Activated naive CD4-positive, alpha-beta T cell treated with anti-CD3 and anti-CD28 coated beads, Interleukin-2, amount 10 ng/mL, durations not matched to agents 7 days and 5 days (primary cell): ENCODE measurements at regions not wholly inside any gene's neighbourhood (a gene's known extent, or its start where the extent isn't known, plus 50 kb on each side); places are given as distances from the start of the nearest gene placed in this dataset.

Experiments
- CTCF ChIA-PET: fragments of 350-600 bp; sonication (Branson Sonifier 250); formaldehyde crosslinking; loops from one replicate; lab custom pipeline; 2021; ENCODE audit warnings: antibody characterized with exemption; lab: Charles Lee
- DNase-seq: peaks from one replicate; pipeline ENCODE4 v3.0.0-alpha.2; 2020
- H3K27ac Mint-ChIP-seq: one replicate; pipeline ENCODE4 v1.8.0; 2021; ENCODE audit warnings: mild to moderate bottlenecking, moderate library complexity, mixed read lengths
- H3K27me3 Mint-ChIP-seq: one replicate; pipeline ENCODE4 v1.8.0; 2021; ENCODE audit warnings: mild to moderate bottlenecking, mixed read lengths
- H3K36me3 Mint-ChIP-seq: one replicate; pipeline ENCODE4 v1.8.0; 2021; ENCODE audit warnings: mixed read lengths
- H3K4me1 Mint-ChIP-seq: one replicate; pipeline ENCODE4 v1.8.0; 2021; ENCODE audit warnings: mixed read lengths
- H3K4me3 Mint-ChIP-seq: one replicate; pipeline ENCODE4 v1.8.0; 2021; ENCODE audit warnings: mild to moderate bottlenecking, moderate library complexity, mixed read lengths
- H3K9me3 Mint-ChIP-seq: one replicate; pipeline ENCODE4 v1.8.0; 2021; ENCODE audit warnings: mixed read lengths

- Mint-ChIP-seq H3K4me3 (no peak overlapping the region), H3K9me3 (peaks cover under 1% of the 10 kb centered on the region), H3K36me3 (no peaks in the 10 kb centered on the region), H3K27me3 (peaks cover 12% of the 10 kb centered on the region), H3K4me1 (peaks cover 13% of the 10 kb centered on the region), H3K27ac (no peak overlapping the region)
- CTCF ChIA-PET, result no interaction called here
- DNase-seq, result no peak
Observed at GRCh38 chr16:79449067-79449769, 151.3 kb downstream of the MAF start.

- peaks cover 28% of the 10 kb centered on the region for H3K27me3 Mint-ChIP-seq
- H3K4me1 Mint-ChIP-seq, result no peaks in the 10 kb centered on the region
- no peaks in the 10 kb centered on the region for H3K36me3 Mint-ChIP-seq
- H3K4me3 Mint-ChIP-seq, result no peak overlapping the region
- no peaks in the 10 kb centered on the region for H3K9me3 Mint-ChIP-seq
- no peak overlapping the region for H3K27ac Mint-ChIP-seq
- CTCF ChIA-PET, result no interaction called here
- no peak for DNase-seq
Observed at GRCh38 chr16:79444572-79444971, 156.0 kb downstream of the MAF start.

- peaks cover 20% of the 10 kb centered on the region for H3K27me3 Mint-ChIP-seq
- H3K4me3 Mint-ChIP-seq, result no peak overlapping the region
- no peaks in the 10 kb centered on the region for H3K4me1 Mint-ChIP-seq
- CTCF ChIA-PET, result no interaction called here
- no peak for DNase-seq
- no peaks in the 10 kb centered on the region for H3K36me3 Mint-ChIP-seq
- no peak overlapping the region for H3K27ac Mint-ChIP-seq
- no peaks in the 10 kb centered on the region for H3K9me3 Mint-ChIP-seq
Observed at GRCh38 chr16:79439901-79440300, 160.6 kb downstream of the MAF start.

- peaks cover 20% of the 10 kb centered on the region for H3K27me3 Mint-ChIP-seq
- no peaks in the 10 kb centered on the region for H3K4me1 Mint-ChIP-seq
- DNase-seq, result no peak
- no peak overlapping the region for H3K27ac Mint-ChIP-seq
- H3K4me3 Mint-ChIP-seq, result no peak overlapping the region
- H3K36me3 Mint-ChIP-seq, result no peaks in the 10 kb centered on the region
- CTCF ChIA-PET, result no interaction called here
- no peaks in the 10 kb centered on the region for H3K9me3 Mint-ChIP-seq
Observed at GRCh38 chr16:79437764-79438751, 162.5 kb downstream of the MAF start.

DNA sequence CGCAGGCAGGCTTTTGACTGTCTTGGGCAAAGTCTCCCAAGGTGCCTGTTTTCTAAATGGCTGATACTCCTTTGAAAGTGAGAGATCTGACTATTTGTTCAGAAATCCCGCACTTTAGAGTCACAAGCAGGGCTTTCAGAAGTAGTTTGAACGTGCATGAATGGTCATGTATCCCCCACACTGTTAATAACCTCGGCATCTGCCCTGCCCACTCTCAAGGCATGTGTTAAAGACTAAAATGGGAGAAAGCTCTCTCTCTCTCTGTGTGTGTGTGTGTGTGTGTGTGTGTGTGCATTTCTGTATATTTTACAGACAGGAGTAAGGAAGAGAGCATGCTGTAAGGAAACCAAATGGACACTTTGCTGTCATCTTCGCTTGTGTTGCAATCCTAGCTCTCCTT lies 163.7 kb downstream of the MAF start:
- no peak overlapping the region for H3K27ac Mint-ChIP-seq
- CTCF ChIA-PET, result no interaction called here
- peaks cover 13% of the 10 kb centered on the region for H3K27me3 Mint-ChIP-seq
- H3K9me3 Mint-ChIP-seq, result no peaks in the 10 kb centered on the region
- H3K4me1 Mint-ChIP-seq, result no peaks in the 10 kb centered on the region
- H3K36me3 Mint-ChIP-seq, result no peaks in the 10 kb centered on the region
- DNase-seq, result no peak
- H3K4me3 Mint-ChIP-seq, result no peak overlapping the region

- H3K4me3 Mint-ChIP-seq, result no peak overlapping the region
- CTCF ChIA-PET, result no interaction called here
- no peaks in the 10 kb centered on the region for H3K36me3 Mint-ChIP-seq
- H3K4me1 Mint-ChIP-seq, result no peaks in the 10 kb centered on the region
- H3K27me3 Mint-ChIP-seq, result peaks cover 14% of the 10 kb centered on the region
- DNase-seq, result no peak
- no peaks in the 10 kb centered on the region for H3K9me3 Mint-ChIP-seq
- no peak overlapping the region for H3K27ac Mint-ChIP-seq
Observed at GRCh38 chr16:79434771-79435170, 165.8 kb downstream of the MAF start.

- Mint-ChIP-seq H3K27me3 (peaks cover 14% of the 10 kb centered on the region), H3K4me3 (no peak overlapping the region), H3K36me3 (no peaks in the 10 kb centered on the region), H3K4me1 (no peaks in the 10 kb centered on the region), H3K27ac (no peak overlapping the region), H3K9me3 (no peaks in the 10 kb centered on the region)
- CTCF ChIA-PET, result no interaction called here
- no peak for DNase-seq
Observed at GRCh38 chr16:79434092-79434491, 166.4 kb downstream of the MAF start.

DNA sequence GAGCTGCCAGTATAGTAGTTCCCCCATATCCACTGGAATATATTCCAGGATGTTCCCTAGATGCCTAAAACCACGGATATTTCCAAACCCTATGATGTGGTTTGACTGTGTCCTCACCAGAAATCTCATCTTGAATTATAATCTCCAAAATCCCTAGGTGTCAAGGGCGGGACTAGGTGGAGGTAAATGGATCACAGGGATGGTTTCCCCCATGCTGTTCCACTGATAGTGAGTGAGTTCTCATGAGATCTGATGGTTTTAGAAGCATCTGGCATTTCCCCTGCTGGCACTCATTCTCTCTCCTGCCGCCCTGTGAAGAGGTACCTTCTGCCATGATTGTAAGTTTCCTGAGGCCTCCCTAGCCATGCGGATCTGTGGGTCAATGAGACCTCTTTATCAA lies 168.6 kb downstream of the MAF start:
- Mint-ChIP-seq H3K4me1 (no peaks in the 10 kb centered on the region), H3K36me3 (no peaks in the 10 kb centered on the region), H3K27me3 (peaks cover 18% of the 10 kb centered on the region), H3K9me3 (no peaks in the 10 kb centered on the region), H3K4me3 (no peak overlapping the region), H3K27ac (no peak overlapping the region)
- CTCF ChIA-PET, result no interaction called here
- DNase-seq, result no peak

- no peaks in the 10 kb centered on the region for H3K4me1 Mint-ChIP-seq
- no peak overlapping the region for H3K27ac Mint-ChIP-seq
- peaks cover 15% of the 10 kb centered on the region for H3K27me3 Mint-ChIP-seq
- H3K36me3 Mint-ChIP-seq, result no peaks in the 10 kb centered on the region
- no peak for DNase-seq
- no peaks in the 10 kb centered on the region for H3K9me3 Mint-ChIP-seq
- H3K4me3 Mint-ChIP-seq, result no peak overlapping the region
- CTCF ChIA-PET, result no interaction called here
Observed at GRCh38 chr16:79430191-79430678, 170.3 kb downstream of the MAF start.

GRCh38 chr16:79429381-79430190 lies 171.0 kb downstream of the MAF start:
- Mint-ChIP-seq H3K27ac (no peak overlapping the region), H3K27me3 (peaks cover 15% of the 10 kb centered on the region), H3K4me1 (no peaks in the 10 kb centered on the region), H3K9me3 (no peaks in the 10 kb centered on the region), H3K4me3 (no peak overlapping the region), H3K36me3 (no peaks in the 10 kb centered on the region)
- CTCF ChIA-PET, result no interaction called here
- DNase-seq, result no peak

GRCh38 chr16:79426663-79427062 lies 173.9 kb downstream of the MAF start:
- H3K27me3 Mint-ChIP-seq, result peaks cover 21% of the 10 kb centered on the region
- H3K9me3 Mint-ChIP-seq, result no peaks in the 10 kb centered on the region
- H3K4me3 Mint-ChIP-seq, result no peak overlapping the region
- no peaks in the 10 kb centered on the region for H3K36me3 Mint-ChIP-seq
- DNase-seq, result no peak
- CTCF ChIA-PET, result no interaction called here
- no peaks in the 10 kb centered on the region for H3K4me1 Mint-ChIP-seq
- H3K27ac Mint-ChIP-seq, result no peak overlapping the region

DNA sequence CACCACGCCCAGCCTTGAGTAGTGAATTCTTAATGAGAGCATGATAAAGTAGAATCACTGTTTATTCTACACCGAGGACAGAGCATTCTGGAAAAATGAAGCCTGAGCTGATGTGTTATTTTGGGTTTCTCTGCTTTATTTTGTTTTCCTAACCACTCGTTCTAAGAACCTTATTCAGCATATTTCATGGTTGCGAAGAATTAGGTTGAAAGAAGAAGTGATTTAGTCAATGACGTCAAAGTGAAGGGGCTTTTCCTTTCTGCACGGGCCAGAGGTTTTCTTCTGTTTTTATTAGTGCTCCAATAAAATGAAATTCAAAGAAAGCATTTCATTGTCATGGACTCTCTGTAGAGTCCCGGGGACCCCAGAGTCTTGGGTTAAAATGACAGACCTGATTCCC lies 178.5 kb downstream of the MAF start:
- CTCF ChIA-PET, result no interaction called here
- Mint-ChIP-seq H3K4me1 (peaks cover 6% of the 10 kb centered on the region), H3K27me3 (peaks cover 17% of the 10 kb centered on the region)

DNA sequence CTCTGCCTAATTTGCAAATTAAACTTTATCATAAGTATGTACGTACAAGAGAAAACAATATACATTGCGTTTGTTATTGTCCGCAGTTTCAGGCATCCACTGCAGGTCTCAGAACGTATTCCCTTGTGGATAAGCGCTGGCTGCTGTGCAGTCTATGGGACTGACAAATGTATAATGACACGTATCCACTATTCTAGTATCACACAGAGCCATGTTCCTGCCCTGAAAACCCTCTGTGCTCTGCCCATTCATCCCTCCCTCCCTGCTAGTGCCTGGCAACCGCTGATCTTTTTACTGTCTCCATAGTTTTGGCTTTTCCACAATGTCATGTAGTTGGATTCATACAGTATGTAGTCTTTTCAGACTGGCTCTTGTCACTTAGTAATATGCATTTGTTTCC lies 179.4 kb downstream of the MAF start:
- H3K36me3 Mint-ChIP-seq, result no peaks in the 10 kb centered on the region
- H3K9me3 Mint-ChIP-seq, result no peaks in the 10 kb centered on the region
- DNase-seq, result no peak
- H3K27me3 Mint-ChIP-seq, result peaks cover 20% of the 10 kb centered on the region
- H3K4me1 Mint-ChIP-seq, result peaks cover 15% of the 10 kb centered on the region
- CTCF ChIA-PET, result no interaction called here
- H3K27ac Mint-ChIP-seq, result no peak overlapping the region
- H3K4me3 Mint-ChIP-seq, result no peak overlapping the region

More for the DNA sequence above, 178.5 kb downstream of the MAF start:
- H3K4me3 Mint-ChIP-seq, result no peak overlapping the region
- H3K27ac Mint-ChIP-seq, result no peak overlapping the region
- no peaks in the 10 kb centered on the region for H3K9me3 Mint-ChIP-seq
- H3K36me3 Mint-ChIP-seq, result no peaks in the 10 kb centered on the region
- DNase-seq, result no peak

DNA sequence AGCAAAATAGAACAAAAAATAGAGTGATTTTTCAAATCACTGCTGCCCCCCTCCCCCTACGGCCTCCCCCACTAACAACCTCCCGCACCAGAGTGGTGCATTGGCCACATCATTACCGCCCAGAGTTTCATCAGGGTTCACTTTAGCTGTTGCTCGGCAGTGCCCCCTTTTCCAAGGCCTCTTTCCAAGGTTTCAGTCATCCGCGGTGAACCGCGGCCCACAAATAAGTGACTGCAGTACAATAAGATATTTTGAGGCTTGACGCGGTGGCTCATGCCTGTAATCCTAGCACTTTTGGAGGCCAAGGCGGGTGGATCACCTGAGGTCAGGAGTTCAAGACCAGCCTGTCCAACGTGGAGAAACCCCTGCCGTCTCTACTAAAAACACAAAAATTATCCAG lies 180.0 kb downstream of the MAF start:
- Mint-ChIP-seq H3K36me3 (no peaks in the 10 kb centered on the region), H3K9me3 (no peaks in the 10 kb centered on the region), H3K27me3 (peaks cover 20% of the 10 kb centered on the region), H3K27ac (no peak overlapping the region), H3K4me3 (no peak overlapping the region), H3K4me1 (peaks cover 22% of the 10 kb centered on the region)
- DNase-seq, result no peak
- CTCF ChIA-PET, result no interaction called here
